Thyroid gland (tissue), 4 donors: ENCODE measurements at regions not wholly inside any gene's neighbourhood (a gene's known extent, or its start where the extent isn't known, plus 50 kb on each side); places are given as distances from the start of the nearest gene placed in this dataset.

Source experiments
- DNase-seq, 2 donors: peaks; one replicate each; pipeline ENCODE4 v3.0.0-alpha.2; 2019
- H3K27ac ChIP-seq, 3 donors: fragments of 200-600 bp; sonication (generic); 1 replicate in 2 of 3; 2 replicates in 1 of 3; pipeline ENCODE4 v1.5.1; 2016 to 2019; ENCODE audit warnings: mild to moderate bottlenecking in 1 of 3, moderate library complexity in 1 of 3
- H3K27me3 ChIP-seq: fragments of 200-600 bp; sonication (generic); one replicate; pipeline ENCODE4 v1.5.1; 2019
- H3K36me3 ChIP-seq, 2 donors: fragments of 200-600 bp; sonication (generic); one replicate each; pipeline ENCODE4 v1.5.1; 2016 to 2019
- H3K4me1 ChIP-seq, 2 donors: fragments of 200-600 bp; sonication (generic); one replicate each; pipeline ENCODE4 v1.5.1; 2017 to 2019
- H3K4me3 ChIP-seq, 3 donors: fragments of 200-600 bp; sonication (generic); replicated peaks in 1 of 3; 1 replicate in 2 of 3; 2 replicates in 1 of 3; pipeline ENCODE4 v1.5.1; 2016; ENCODE audit warnings: mild to moderate bottlenecking in 1 of 3
- H3K9me3 ChIP-seq: fragments of 200-600 bp; sonication (generic); one replicate; pipeline ENCODE4 v1.5.1; 2017
- CTCF ChIP-seq, 6 experiments: fragments of 200-600 bp in 3 of 6; fragments of 450-650 bp in 3 of 6; sonication (generic) in 3 of 6; IDR thresholded peaks; one replicate each; pipeline ENCODE4 v1.5.1; 2016 to 2019; ENCODE audit warnings: antibody characterized with exemption in 6 of 6, mild to moderate bottlenecking in 2 of 6, inconsistent platforms in 1 of 6, moderate library complexity in 1 of 6
- POLR2A ChIP-seq, 2 donors: fragments of 450-650 bp; IDR thresholded peaks; one replicate each; pipeline ENCODE4 v1.6.1; 2017; ENCODE audit warnings: antibody characterized with exemption in 2 of 2, mild to moderate bottlenecking in 2 of 2, moderate library complexity in 1 of 2
- WGBS, 2 donors: methylation state at CpG; one replicate each; pipeline ENCODE4 v1.1.5; 2017; 5-methylcytosine and 5-hydroxymethylcytosine counted together
- intact Hi-C: fragments of 100-400 bp; cut with DNase I; formaldehyde crosslinking; loops from one replicate; pipeline ENCODE4 v1.15.1; 2023

GRCh38 chr5:74032617-74033016 lies 406.6 kb downstream of the ARHGEF28 start:
- Histone ChIP-seq H3K9me3 (no peaks in the 10 kb centered on the region), H3K27me3 (no peaks in the 10 kb centered on the region), H3K36me3 (no peaks in the 10 kb centered on the region), H3K27ac (no peak overlapping the region), H3K4me3 (no peak overlapping the region), H3K4me1 (peaks cover 0 to 4% of the 10 kb centered on the region in 2 donors)
- DNase-seq = no peak
- TF ChIP-seq CTCF (IDR thresholded peaks at IDR 0.05) = no peak
- TF ChIP-seq POLR2A (IDR thresholded peaks at IDR 0.05) = no peak
- 79 to 91% methylated on average over 1 of the region's 1 CpG for WGBS, 2 donors
- intact Hi-C loops = loop anchor here (10.0 kb wide), 2 partner anchors 128 to 612 kb away; partner anchors contain the start of gene ENC1

GRCh38 chr5:74031536-74031935 lies 405.5 kb downstream of the ARHGEF28 start:
- no peaks in the 10 kb centered on the region for H3K27me3 ChIP-seq
- no peaks in the 10 kb centered on the region for H3K9me3 ChIP-seq
- DNase-seq = no peak
- no peak for TF ChIP-seq CTCF (IDR thresholded peaks at IDR 0.05)
- TF ChIP-seq POLR2A (IDR thresholded peaks at IDR 0.05) = no peak
- H3K36me3 ChIP-seq = no peaks in the 10 kb centered on the region
- peaks cover 0 to 4% of the 10 kb centered on the region in 2 donors for H3K4me1 ChIP-seq
- intact Hi-C loops = loop anchor here (10.0 kb wide), 2 partner anchors 127 to 613 kb away; partner anchors contain the start of gene ENC1
- no peak overlapping the region for H3K27ac ChIP-seq
- 92% methylated on average over 3 of the region's 3 CpGs for WGBS, 2 donors
- H3K4me3 ChIP-seq = no peak overlapping the region

GRCh38 chr5:74030821-74031220 lies 404.8 kb downstream of the ARHGEF28 start:
- TF ChIP-seq POLR2A (IDR thresholded peaks at IDR 0.05) (no peak), CTCF (IDR thresholded peaks at IDR 0.05) (no peak)
- intact Hi-C loops = loop anchor here (10.0 kb wide), 2 partner anchors 126 to 614 kb away; partner anchors contain the start of gene ENC1
- 91 to 98% methylated on average over 5 of the region's 5 CpGs for WGBS, 2 donors

GRCh38 chr5:74030371-74030770 lies 404.4 kb downstream of the ARHGEF28 start:
- intact Hi-C loops = loop anchor here (10.0 kb wide), 2 partner anchors 126 to 614 kb away; partner anchors contain the start of gene ENC1
- H3K36me3 ChIP-seq = no peaks in the 10 kb centered on the region
- H3K27ac ChIP-seq = no peak overlapping the region
- no peak for TF ChIP-seq CTCF (IDR thresholded peaks at IDR 0.05)
- no peak for TF ChIP-seq POLR2A (IDR thresholded peaks at IDR 0.05)
- no peaks in the 10 kb centered on the region for H3K9me3 ChIP-seq
- no peak for DNase-seq
- no peaks in the 10 kb centered on the region for H3K4me1 ChIP-seq
- H3K27me3 ChIP-seq = no peaks in the 10 kb centered on the region
- WGBS, 2 donors = 92 to 96% methylated on average over 4 of the region's 4 CpGs
- H3K4me3 ChIP-seq = no peak overlapping the region

More at GRCh38 chr5:74030821-74031220, 404.8 kb downstream of the ARHGEF28 start:
- no peak for DNase-seq
- no peaks in the 10 kb centered on the region for H3K9me3 ChIP-seq
- H3K27ac ChIP-seq = no peak overlapping the region
- no peaks in the 10 kb centered on the region for H3K36me3 ChIP-seq
- no peak overlapping the region for H3K4me3 ChIP-seq
- no peaks in the 10 kb centered on the region for H3K27me3 ChIP-seq
- peaks cover 0 to 4% of the 10 kb centered on the region in 2 donors for H3K4me1 ChIP-seq

DNA sequence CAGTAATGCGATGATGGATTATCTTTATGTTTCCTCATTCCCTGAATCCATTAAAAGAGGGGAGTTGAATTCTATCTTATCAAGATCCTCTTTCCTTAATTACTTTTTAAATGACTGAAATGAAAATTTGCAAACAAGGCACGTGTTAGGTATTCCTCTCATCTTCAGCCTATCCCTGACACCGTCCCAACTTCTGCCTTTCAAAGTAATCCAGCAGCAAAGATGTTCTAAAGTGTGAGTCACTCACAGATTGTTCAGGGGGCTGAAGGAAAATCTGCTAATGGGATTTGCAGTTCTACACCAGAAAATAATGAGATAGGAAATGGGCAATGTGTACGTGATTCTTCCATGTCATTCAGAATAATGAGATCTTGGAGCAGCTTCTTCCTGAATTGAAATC lies 403.0 kb downstream of the ARHGEF28 start:
- no peaks in the 10 kb centered on the region for H3K27me3 ChIP-seq
- H3K27ac ChIP-seq = no peak overlapping the region
- 87 to 93% methylated on average over 4 of the region's 4 CpGs for WGBS, 2 donors
- TF ChIP-seq POLR2A (IDR thresholded peaks at IDR 0.05) (no peak), CTCF (IDR thresholded peaks at IDR 0.05) (no peak)
- no peaks in the 10 kb centered on the region for H3K9me3 ChIP-seq
- no peaks in the 10 kb centered on the region for H3K4me1 ChIP-seq
- no peak overlapping the region for H3K4me3 ChIP-seq
- no peaks in the 10 kb centered on the region for H3K36me3 ChIP-seq
- no peak for DNase-seq
- intact Hi-C loops = no loop called here
